Uterus (tissue), 3 donors: ENCODE measurements at regions not wholly inside any gene's neighbourhood (a gene's known extent, or its start where the extent isn't known, plus 50 kb on each side); places are given as distances from the start of the nearest gene placed in this dataset.
A peak's percentile ranks its signal among the peaks of the same experiment; 100 is the strongest.

ENCODE experiments used
- DNase-seq, 2 donors: peaks; one replicate each; pipeline ENCODE4 v3.0.0-alpha.2; 2019 to 2020
- H3K27ac ChIP-seq, 2 donors: fragments of 200-600 bp; sonication (generic); 1 replicate in 1 of 2; 2 replicates in 1 of 2; pipeline ENCODE4 v1.5.1; 2016 to 2018
- H3K27me3 ChIP-seq, 2 donors: fragments of 200-600 bp; sonication (generic); one replicate each; pipeline ENCODE4 v1.5.1; 2018 to 2019; ENCODE audit warnings: control low read depth in 1 of 2
- H3K36me3 ChIP-seq, 2 donors: fragments of 200-600 bp; sonication (generic); one replicate each; pipeline ENCODE4 v1.5.1; 2019; ENCODE audit warnings: control low read depth in 1 of 2
- H3K4me1 ChIP-seq, 2 donors: fragments of 200-600 bp; sonication (generic); one replicate each; pipeline ENCODE4 v1.5.1; 2018 to 2019; ENCODE audit warnings: control low read depth in 1 of 2
- H3K4me3 ChIP-seq, 2 donors: fragments of 200-600 bp; sonication (generic); 1 replicate in 1 of 2; 2 replicates in 1 of 2; pipeline ENCODE4 v1.5.1; 2018 to 2019; ENCODE audit warnings: mild to moderate bottlenecking in 1 of 2
- H3K9me3 ChIP-seq, 2 donors: fragments of 200-600 bp; sonication (generic); one replicate each; pipeline ENCODE4 v1.5.1; 2019; ENCODE audit warnings: control low read depth in 1 of 2
- POLR2A ChIP-seq, 2 donors: fragments of 450-650 bp; IDR thresholded peaks; one replicate each; pipeline ENCODE4 v1.6.1; 2016; ENCODE audit warnings: antibody characterized with exemption in 2 of 2, mild to moderate bottlenecking in 1 of 2, moderate library complexity in 1 of 2
- intact Hi-C: fragments of 100-400 bp; cut with DNase I; formaldehyde crosslinking; loops from one replicate; pipeline ENCODE4 v1.15.1; 2023; ENCODE audit warnings: low total_unique reads
- TF ChIP-seq, protein P1 (sequence below), 4 experiments: fragments of 200-600 bp in 2 of 4; fragments of 450-650 bp in 2 of 4; sonication (generic) in 2 of 4; IDR thresholded peaks; one replicate each; pipeline ENCODE4 v1.5.1; 2016 to 2019; ENCODE audit warnings: antibody characterized with exemption in 4 of 4, mild to moderate bottlenecking in 2 of 4, moderate library complexity in 1 of 4
- donor health status: DM: yes; HTN: yes; CAD: no.

- TF ChIP-seq POLR2A (IDR thresholded peaks at IDR 0.05), result no peak
- TF ChIP-seq, protein P1, sequence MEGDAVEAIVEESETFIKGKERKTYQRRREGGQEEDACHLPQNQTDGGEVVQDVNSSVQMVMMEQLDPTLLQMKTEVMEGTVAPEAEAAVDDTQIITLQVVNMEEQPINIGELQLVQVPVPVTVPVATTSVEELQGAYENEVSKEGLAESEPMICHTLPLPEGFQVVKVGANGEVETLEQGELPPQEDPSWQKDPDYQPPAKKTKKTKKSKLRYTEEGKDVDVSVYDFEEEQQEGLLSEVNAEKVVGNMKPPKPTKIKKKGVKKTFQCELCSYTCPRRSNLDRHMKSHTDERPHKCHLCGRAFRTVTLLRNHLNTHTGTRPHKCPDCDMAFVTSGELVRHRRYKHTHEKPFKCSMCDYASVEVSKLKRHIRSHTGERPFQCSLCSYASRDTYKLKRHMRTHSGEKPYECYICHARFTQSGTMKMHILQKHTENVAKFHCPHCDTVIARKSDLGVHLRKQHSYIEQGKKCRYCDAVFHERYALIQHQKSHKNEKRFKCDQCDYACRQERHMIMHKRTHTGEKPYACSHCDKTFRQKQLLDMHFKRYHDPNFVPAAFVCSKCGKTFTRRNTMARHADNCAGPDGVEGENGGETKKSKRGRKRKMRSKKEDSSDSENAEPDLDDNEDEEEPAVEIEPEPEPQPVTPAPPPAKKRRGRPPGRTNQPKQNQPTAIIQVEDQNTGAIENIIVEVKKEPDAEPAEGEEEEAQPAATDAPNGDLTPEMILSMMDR (IDR thresholded peaks at IDR 0.05), result no peak
- no peak for DNase-seq
- H3K27ac ChIP-seq, result no peak overlapping the region
- H3K36me3 ChIP-seq, result no peaks in the 10 kb centered on the region
- H3K9me3 ChIP-seq, result no peaks in the 10 kb centered on the region
- intact Hi-C loops, result no loop called here
- no peak overlapping the region for H3K4me3 ChIP-seq
- no peaks in the 10 kb centered on the region for H3K27me3 ChIP-seq
- no peaks in the 10 kb centered on the region for H3K4me1 ChIP-seq
These were observed 126.7 kb upstream of the BLID start for GRCh38 chr11:122242731-122243130.

GRCh38 chr11:122241566-122241965, 125.6 kb upstream of the BLID start:
- H3K36me3 ChIP-seq, result no peaks in the 10 kb centered on the region
- H3K9me3 ChIP-seq, result no peaks in the 10 kb centered on the region
- intact Hi-C loops, result no loop called here
- no peak for DNase-seq
- no peak overlapping the region for H3K4me3 ChIP-seq
- TF ChIP-seq, protein P1 (IDR thresholded peaks at IDR 0.05), result no peak
- no peak for TF ChIP-seq POLR2A (IDR thresholded peaks at IDR 0.05)
- H3K27me3 ChIP-seq, result no peaks in the 10 kb centered on the region
- H3K27ac ChIP-seq, result no peak overlapping the region
- no peaks in the 10 kb centered on the region for H3K4me1 ChIP-seq

DNA sequence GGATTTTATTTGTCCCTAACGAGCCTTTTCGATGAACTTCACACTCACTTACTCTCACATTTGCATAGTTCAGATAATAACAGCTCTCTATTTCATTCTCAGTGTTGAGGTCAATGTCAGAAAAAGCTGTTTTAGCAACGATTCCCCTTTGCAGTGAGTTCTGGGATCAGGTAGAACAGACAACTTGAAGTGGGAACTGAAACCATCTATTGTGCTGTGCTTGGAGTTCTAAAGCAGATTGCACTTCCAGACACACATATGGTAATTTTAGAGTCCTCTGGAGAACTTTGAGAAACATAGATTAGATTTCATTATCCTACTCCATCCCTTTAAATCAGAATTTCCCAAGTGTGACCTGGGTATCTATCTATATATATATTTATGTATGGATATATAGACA, 124.6 kb upstream of the BLID start:
- Histone ChIP-seq H3K4me3 (no peak overlapping the region), H3K36me3 (no peaks in the 10 kb centered on the region), H3K4me1 (no peaks in the 10 kb centered on the region), H3K27me3 (no peaks in the 10 kb centered on the region), H3K27ac (no peak overlapping the region), H3K9me3 (no peaks in the 10 kb centered on the region)
- DNase-seq, result no peak
- TF ChIP-seq, protein P1 (IDR thresholded peaks at IDR 0.05), result no peak
- TF ChIP-seq POLR2A (IDR thresholded peaks at IDR 0.05), result no peak
- intact Hi-C loops, result no loop called here

- intact Hi-C loops, result no loop called here
- peak in 1 of 2 donors; percentile 22 for DNase-seq
- H3K27me3 ChIP-seq, result no peaks in the 10 kb centered on the region
- TF ChIP-seq, protein P1 (IDR thresholded peaks at IDR 0.05), result no peak
- no peaks in the 10 kb centered on the region for H3K4me1 ChIP-seq
- H3K4me3 ChIP-seq, result no peak overlapping the region
- H3K36me3 ChIP-seq, result no peaks in the 10 kb centered on the region
- no peaks in the 10 kb centered on the region for H3K9me3 ChIP-seq
- H3K27ac ChIP-seq, result no peak overlapping the region
These were observed 119.6 kb upstream of the BLID start for GRCh38 chr11:122235615-122236014.

DNA sequence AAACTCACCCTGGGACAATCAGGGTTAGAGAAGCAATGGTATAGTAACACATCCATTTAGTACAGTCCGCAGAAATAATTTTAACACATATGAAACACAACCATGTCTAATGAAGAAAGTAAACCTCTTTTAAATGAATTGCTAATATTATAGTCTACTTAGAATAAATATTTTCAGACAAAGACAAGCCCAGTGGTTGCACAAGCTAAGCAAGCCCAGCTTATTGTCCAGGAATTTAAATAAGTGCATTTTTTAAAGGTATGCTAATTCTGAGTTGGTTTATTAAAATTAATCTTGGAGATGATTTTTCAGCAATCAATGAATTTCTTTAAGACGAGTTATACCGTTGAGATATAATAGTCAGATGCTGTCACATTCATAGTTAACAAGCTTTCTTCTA, 118.8 kb upstream of the BLID start:
- Histone ChIP-seq H3K4me3 (no peak overlapping the region), H3K27me3 (no peaks in the 10 kb centered on the region), H3K4me1 (no peaks in the 10 kb centered on the region), H3K9me3 (no peaks in the 10 kb centered on the region), H3K36me3 (no peaks in the 10 kb centered on the region), H3K27ac (no peak overlapping the region)
- TF ChIP-seq POLR2A (IDR thresholded peaks at IDR 0.05), result no peak
- TF ChIP-seq, protein P1 (IDR thresholded peaks at IDR 0.05), result no peak
- DNase-seq, result no peak
- intact Hi-C loops, result no loop called here
